ENCODE measurements at regions not wholly inside any gene's neighbourhood (a gene's known extent, or its start where the extent isn't known, plus 50 kb on each side); places are given as distances from the start of the nearest gene placed in this dataset.

DNA sequence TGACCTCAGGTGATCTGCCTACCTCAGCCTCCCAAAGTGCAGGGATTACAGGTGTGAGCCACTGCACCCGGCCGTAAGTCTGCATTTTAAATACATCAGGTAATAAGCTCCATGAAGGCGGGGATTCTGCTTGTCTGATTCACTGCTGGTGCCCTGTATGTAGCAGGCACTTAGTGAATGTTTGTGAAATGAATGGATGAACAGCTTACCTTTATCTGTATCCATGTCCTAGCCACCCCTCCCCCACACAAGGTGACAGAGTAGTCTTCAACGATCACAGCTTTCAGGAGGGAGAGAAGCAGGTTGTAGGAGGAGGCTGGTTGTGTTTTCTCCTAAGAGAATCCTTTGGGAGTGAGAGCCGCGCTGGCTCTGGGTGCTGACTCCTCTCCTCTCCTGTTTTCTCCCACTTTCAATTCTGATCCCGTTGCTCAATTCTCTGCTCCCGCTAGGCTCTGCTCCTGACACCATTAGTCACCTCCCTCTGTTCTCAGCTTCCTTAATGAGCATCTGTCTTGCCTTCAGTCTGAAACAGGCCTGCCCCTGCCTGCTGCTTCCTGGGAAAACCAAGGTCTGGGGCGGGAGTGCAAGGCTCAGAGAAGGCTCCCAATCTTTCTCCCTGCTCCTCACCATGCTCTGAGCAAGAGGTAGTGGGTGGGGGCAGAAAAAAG, 88.8 kb upstream of the CTNNA1 start:
- peak; percentile 54 for DNase-seq

DNA sequence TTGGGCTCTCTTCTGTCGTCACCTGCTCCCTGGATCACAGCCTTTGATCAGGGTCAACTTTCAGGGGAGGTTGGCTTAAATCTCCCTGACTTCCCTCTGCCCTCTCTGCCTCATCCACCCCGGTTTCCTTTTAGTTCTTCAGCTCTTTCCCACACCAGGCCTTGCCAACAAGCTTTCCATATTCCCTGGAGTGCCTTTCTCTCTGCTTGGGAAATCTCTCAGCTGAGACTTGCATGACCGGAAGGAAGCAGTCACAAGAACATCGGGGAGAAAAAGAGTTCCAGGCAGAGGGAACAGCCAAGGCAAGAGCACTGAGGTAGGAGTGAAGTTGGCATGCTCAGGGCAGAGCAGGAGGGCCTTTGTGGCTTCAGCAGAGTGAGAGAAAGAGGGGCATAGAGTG, 88.4 kb upstream of the HSPA9 start:
- DNase-seq: no peak

DNA sequence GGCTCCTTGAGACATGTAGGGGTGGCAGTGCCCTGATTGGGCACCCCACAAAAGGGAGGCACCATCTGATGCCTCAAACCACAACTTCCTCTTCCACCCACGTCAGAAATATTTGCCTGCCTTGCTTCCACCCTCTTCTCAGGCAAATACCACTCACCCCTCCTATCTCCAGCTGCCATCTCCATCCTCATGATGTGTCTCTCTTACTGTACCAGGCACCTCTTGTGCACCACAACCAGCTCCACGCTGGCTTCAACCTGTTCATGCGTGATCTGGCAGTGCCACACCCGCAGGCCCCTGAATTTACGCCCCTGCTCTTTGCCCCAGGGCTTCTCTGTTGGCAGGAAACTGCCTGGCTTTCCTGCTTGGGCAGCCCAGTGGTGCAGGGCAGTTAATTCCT, 87.8 kb upstream of the HSPA9 start:
- DNase-seq: no peak

- DNase-seq: no peak
Observed at GRCh38 chr5:138662599-138662998, 87.4 kb upstream of the HSPA9 start.

GRCh38 chr5:138661991-138662434, 86.8 kb upstream of the HSPA9 start:
- no peak for DNase-seq

DNA sequence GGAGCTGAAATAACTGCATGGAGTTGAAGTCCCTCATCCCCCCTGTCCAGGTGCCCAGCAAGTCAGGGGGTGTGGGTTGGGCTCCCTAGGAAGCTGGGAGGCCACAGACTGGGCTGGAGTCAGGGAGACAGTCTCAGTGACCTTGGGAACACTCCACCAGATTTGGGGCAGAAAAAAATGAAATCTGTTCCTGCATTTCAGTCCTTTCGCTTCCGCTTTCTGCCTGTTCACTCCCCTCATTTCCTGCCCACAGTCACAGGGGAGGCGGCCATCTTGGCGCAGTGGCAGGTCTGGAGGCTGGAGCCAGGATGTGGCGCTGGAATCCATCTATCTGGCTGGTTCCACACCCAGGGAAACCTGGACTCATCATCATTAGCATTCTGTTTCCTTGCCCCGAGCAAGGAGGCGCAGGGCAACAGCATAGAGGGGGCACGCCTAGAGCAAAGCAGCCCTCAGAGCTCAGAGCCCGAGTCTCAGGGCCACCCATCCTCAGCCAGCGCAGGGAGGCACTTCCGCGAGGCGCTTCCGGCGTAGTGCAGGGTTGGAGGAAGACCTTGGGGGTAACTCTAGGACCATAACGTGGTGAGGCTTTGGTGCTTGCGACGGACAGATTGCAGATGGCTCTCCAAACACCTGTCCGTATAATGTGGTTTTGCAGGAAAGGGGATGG, 86.2 kb upstream of the HSPA9 start:
- DNase-seq: no peak

GRCh38 chr5:138660051-138660572, 84.9 kb upstream of the HSPA9 start:
- no peak for DNase-seq

DNA sequence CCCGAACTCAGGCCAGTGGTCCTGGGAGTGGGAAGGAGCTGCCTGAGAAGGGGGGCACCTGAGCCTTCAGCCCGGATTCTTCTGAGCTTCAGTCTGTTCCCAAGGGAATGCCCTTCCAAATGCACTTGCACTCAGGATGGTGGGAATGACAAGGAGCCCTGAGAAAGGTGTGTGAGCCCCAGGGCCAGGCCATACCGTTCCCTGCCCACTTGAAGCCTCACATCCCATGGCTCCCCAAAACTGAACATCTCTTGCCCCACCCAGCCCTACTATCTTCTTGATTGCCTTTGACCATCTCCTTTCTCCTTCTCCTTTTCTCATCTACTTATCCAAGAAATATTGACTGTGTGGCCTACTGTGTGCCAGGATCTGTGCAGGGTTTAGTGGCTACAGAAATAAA, 84.4 kb upstream of the HSPA9 start:
- no peak for DNase-seq

- no peak for DNase-seq
Observed at GRCh38 chr5:138659121-138659520, 83.9 kb upstream of the HSPA9 start.

DNA sequence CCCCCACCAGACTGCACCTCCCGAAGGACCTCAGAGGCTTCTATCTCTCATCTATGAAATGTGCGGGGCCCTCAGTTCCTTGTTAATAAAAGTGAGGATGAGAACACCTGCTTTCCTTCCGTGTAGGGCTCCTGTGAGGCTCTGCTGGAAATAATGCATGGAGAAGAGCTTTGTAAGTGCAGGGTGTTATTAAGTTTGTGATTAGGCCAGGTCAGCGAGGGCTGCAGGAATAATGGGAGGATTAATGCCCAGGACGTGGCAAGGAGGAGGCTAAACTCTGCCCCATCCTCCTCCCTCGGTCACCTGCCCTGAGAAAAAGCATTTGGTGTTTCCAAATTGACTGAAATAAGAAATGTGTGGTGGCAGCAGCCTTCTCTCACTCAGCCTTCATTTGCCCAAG, 83.5 kb upstream of the HSPA9 start:
- DNase-seq: no peak

GRCh38 chr5:138657360-138657759, 82.2 kb upstream of the HSPA9 start:
- DNase-seq: no peak

- DNase-seq: no peak
Observed at GRCh38 chr5:138656916-138657315, 81.7 kb upstream of the HSPA9 start.

DNA sequence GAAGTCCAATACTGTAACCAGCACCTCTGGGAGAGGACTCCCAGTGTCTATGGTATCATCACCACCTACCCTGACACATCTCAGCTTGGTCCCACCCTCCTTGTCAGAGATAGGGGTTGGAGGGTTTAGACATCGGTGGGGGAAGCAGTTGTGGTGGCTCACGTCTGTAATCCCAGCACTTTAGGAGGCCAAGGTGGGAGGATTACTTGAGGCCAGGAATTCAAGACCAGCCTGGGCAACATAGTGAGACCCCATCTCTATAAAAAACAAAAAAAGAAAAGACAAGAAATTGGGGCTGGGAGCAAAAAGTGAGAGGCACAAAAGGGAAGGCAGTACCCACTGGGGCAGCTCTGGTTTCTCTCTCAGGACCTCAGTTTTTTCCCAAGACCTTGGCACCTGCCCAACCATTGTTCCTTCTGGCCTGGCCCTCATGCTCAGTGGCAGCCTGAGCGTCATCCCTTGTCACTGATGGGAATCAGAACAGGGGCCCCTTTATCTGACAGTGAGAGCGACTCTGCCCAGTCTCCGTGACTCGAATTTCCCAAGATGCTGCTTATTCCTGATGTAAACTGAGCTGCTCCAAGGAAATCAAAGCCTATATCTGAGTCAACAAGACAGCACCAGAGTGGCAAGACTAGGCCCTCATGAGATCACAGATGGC, 80.5 kb upstream of the HSPA9 start:
- no peak for DNase-seq

GRCh38 chr5:138654281-138654867, 79.2 kb upstream of the HSPA9 start:
- DNase-seq: peak; percentile 59

GRCh38 chr5:138653502-138653901, 78.3 kb upstream of the HSPA9 start:
- no peak for DNase-seq

DNA sequence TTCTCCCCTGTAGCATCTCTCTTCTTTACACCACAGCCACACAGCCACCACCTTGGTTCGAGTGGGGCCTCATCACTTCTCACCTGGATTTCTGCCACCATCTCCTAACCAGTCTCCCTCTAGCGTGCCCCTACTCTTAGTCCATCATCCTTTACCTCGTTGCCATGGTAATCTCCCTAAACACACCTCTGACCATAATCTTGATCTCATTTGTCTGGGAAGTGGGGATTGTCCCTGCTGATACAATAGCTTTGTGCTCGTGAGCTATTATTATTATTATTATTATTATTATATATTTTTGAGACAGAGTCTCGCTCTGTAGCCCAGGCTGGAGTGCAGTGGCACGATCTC, 76.5 kb upstream of the HSPA9 start:
- DNase-seq: no peak

DNA sequence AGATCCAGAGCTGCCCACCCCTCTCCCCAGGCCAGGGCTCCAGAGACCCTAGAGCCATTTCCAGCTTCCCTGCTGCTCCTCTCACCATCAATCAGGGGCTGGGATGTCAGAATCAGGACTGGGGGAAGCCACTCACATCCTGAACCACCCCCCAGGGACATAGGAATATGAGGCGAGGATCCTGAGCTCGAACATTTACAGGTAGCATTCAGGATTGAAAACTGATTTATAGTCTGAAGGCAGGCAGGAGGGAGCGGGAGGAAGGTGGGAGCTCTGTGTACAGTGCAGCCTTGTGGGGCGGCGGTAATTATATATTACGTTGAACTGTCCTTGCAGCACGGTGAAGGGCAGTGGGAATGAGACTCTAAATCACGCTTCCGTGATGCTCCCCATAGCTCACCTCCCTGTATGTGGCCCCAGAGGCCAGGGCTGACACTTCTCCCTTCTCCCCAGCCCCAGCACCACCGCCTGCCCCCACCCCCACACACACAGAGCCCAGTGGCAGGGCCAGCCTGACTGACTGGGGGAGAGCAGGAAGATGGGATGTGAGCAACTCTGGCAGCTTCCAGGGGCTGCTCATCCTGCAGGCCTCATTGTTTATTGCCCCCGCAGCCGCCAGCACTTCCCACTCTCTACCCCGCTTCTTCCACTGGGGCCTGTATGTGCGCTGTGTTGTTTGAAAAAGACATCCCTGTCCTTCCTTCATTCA, 76.0 kb upstream of the HSPA9 start:
- DNase-seq: no peak

GRCh38 chr5:138650196-138650595, 75.0 kb upstream of the HSPA9 start:
- no peak for DNase-seq

GRCh38 chr5:138649775-138650174, 74.6 kb upstream of the HSPA9 start:
- no peak for DNase-seq

- no peak for DNase-seq
Observed at GRCh38 chr5:138649316-138649720, 74.1 kb upstream of the HSPA9 start.

DNA sequence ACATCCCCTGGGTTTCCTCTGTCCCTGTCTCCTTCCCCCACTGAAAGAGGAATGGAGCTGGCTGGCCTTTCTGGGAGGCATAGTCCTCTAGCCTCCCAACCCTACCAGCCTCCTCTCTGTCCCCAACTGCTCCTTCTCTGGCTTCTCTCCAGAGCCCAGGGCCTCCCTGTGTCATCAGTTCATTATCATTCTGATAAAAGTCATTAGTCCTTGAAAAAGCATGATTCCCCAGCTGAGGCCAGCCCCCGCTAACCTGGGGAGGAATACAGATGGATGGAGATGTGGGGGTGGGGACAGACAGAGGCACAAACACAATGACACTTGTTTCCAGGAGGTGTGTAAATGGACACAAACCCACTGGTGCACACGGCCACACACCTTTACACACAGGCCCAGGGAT, 73.6 kb upstream of the HSPA9 start:
- no peak for DNase-seq

DNA sequence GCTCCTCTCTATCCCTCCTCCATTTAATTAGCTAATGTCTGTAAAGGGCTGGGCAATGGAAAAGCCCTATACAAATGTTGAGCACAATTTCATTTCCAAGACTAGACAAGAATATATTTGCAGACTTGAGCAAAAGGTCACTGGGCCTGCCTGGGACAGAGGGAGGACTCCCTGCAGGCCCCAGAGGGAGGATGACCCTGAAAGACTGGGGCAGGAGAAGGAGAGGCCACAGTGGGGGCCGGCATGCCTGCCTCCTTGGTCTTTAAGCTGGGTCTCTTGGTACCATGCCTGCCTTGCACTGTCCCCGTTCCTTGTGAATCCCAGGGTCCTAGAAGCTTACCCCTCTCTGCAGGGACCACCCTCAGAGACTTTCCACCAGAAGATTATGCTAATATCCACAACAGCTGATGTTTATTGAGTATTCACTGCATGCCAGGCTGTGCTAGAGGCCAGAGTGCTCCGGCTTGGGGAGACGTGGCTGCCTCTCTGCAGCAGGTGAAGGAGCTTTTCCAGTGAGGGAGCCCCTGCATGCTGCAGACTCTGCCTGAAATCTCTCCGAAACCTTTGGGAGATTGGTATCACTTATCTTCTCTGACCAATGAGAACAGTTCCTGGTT, 72.7 kb upstream of the HSPA9 start:
- no peak for DNase-seq

Data from fibroblast of skin of abdomen (primary cell).